ENCODE measurements at regions not wholly inside any gene's neighbourhood (a gene's known extent, or its start where the extent isn't known, plus 50 kb on each side); places are given as distances from the start of the nearest gene placed in this dataset.

- DNase-seq: no peak
Observed at GRCh38 chr6:169898788-169899480, 147.5 kb downstream of the ERMARD start.

- no peak for DNase-seq
Observed at GRCh38 chr6:169897601-169898358, 146.4 kb downstream of the ERMARD start.

- DNase-seq: no peak
Observed at GRCh38 chr6:169896826-169897456, 145.5 kb downstream of the ERMARD start.

GRCh38 chr6:169895926-169896761 lies 144.7 kb downstream of the ERMARD start:
- no peak for DNase-seq

- no peak for DNase-seq
Observed at GRCh38 chr6:169895000-169895759, 143.8 kb downstream of the ERMARD start.

- DNase-seq: no peak
Observed at GRCh38 chr6:169894377-169894960, 143.0 kb downstream of the ERMARD start.

- DNase-seq: no peak
Observed at GRCh38 chr6:169893624-169894023, 142.2 kb downstream of the ERMARD start.

GRCh38 chr6:169891846-169892245 lies 140.4 kb downstream of the ERMARD start:
- DNase-seq: no peak

- no peak for DNase-seq
Observed at GRCh38 chr6:169891421-169891820, 140.0 kb downstream of the ERMARD start.

GRCh38 chr6:169890901-169891300 lies 139.5 kb downstream of the ERMARD start:
- DNase-seq: no peak

- DNase-seq: no peak
Observed at GRCh38 chr6:169890049-169890448, 138.6 kb downstream of the ERMARD start.

GRCh38 chr6:169887529-169888140 lies 136.2 kb downstream of the ERMARD start:
- no peak for DNase-seq

GRCh38 chr6:169886631-169887227 lies 135.3 kb downstream of the ERMARD start:
- DNase-seq: no peak

- no peak for DNase-seq
Observed at GRCh38 chr6:169885831-169886230, 134.4 kb downstream of the ERMARD start.

- no peak for DNase-seq
Observed at GRCh38 chr6:169885131-169885530, 133.7 kb downstream of the ERMARD start.

- no peak for DNase-seq
Observed at GRCh38 chr6:169884158-169884557, 132.7 kb downstream of the ERMARD start.

GRCh38 chr6:169883316-169883715 lies 131.9 kb downstream of the ERMARD start:
- DNase-seq: no peak

GRCh38 chr6:169881976-169882375 lies 130.6 kb downstream of the ERMARD start:
- DNase-seq: no peak

- DNase-seq: no peak
Observed at GRCh38 chr6:169881398-169881797, 130.0 kb downstream of the ERMARD start.

- DNase-seq: no peak
Observed at GRCh38 chr6:169880516-169880915, 129.1 kb downstream of the ERMARD start.

- DNase-seq: no peak
Observed at GRCh38 chr6:169869301-169869700, 117.9 kb downstream of the ERMARD start.
